ENCODE measurements at regions not wholly inside any gene's neighbourhood (a gene's known extent, or its start where the extent isn't known, plus 50 kb on each side); places are given as distances from the start of the nearest gene placed in this dataset.

DNA sequence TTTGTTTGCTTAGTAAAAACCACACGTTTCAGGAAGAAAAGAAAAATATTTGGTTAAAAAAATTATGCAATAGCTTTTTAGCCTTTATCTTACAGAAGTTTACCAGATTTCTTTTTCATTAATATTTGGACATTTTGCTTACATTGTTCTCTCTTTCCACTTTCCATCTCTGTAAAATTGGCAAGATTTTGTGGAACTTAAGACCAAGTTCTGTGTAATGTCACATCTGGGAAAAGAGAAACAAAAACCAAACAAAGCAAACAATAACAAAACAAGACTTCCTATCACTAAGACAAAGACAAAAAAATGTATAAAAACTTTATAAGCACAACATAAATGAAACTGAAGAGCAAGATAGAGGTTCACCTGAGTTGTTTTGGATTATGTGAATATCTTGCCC is 1392.1 kb upstream of the CELF4 start:
- TF ChIP-seq, protein P1, sequence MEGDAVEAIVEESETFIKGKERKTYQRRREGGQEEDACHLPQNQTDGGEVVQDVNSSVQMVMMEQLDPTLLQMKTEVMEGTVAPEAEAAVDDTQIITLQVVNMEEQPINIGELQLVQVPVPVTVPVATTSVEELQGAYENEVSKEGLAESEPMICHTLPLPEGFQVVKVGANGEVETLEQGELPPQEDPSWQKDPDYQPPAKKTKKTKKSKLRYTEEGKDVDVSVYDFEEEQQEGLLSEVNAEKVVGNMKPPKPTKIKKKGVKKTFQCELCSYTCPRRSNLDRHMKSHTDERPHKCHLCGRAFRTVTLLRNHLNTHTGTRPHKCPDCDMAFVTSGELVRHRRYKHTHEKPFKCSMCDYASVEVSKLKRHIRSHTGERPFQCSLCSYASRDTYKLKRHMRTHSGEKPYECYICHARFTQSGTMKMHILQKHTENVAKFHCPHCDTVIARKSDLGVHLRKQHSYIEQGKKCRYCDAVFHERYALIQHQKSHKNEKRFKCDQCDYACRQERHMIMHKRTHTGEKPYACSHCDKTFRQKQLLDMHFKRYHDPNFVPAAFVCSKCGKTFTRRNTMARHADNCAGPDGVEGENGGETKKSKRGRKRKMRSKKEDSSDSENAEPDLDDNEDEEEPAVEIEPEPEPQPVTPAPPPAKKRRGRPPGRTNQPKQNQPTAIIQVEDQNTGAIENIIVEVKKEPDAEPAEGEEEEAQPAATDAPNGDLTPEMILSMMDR (conservative IDR thresholded peaks at IDR 0.05; ENCODE audit: low read length), result no peak
- TF ChIP-seq EZH2phosphoT487 (IDR thresholded peaks at IDR 0.05; ENCODE audit: borderline replicate concordance, low read depth, low read length), result no peak
